Ovary (tissue), 7 donors: ENCODE measurements at regions not wholly inside any gene's neighbourhood (a gene's known extent, or its start where the extent isn't known, plus 50 kb on each side); places are given as distances from the start of the nearest gene placed in this dataset.

ENCODE experiments used
- DNase-seq, 5 donors: peaks; one replicate each; pipeline ENCODE4 v3.0.0-alpha.2; 2019 to 2020
- H3K27ac ChIP-seq, 2 donors: fragments of 200-600 bp; one replicate each; pipeline versions ENCODE4 v1.5.1 to v1.8.0; 2019 to 2022
- H3K27me3 ChIP-seq: fragments of 200-600 bp; one replicate; pipeline ENCODE4 v1.8.0; 2022
- H3K36me3 ChIP-seq: fragments of 200-600 bp; sonication (generic); one replicate; pipeline ENCODE4 v1.5.1; 2019
- H3K4me1 ChIP-seq: one replicate; pipeline ENCODE4 v1.8.1; 2013; ENCODE audit warnings: mild to moderate bottlenecking, moderate library complexity; ENCODE audit not compliant: insufficient read depth
- H3K4me3 ChIP-seq: fragments of 200-600 bp; sonication (generic); one replicate; pipeline ENCODE4 v1.5.1; 2017
- H3K9me3 ChIP-seq, 2 donors: fragments of 200-600 bp in 1 of 2; sonication (generic) in 1 of 2; one replicate each; pipeline versions ENCODE4 v1.5.1 to v1.8.1; 2013 to 2019; ENCODE audit warnings: mild to moderate bottlenecking in 1 of 2, moderate library complexity in 1 of 2
- CTCF ChIP-seq, 3 donors: fragments of 450-650 bp in 2 of 3; fragments of 200-600 bp in 1 of 3; IDR thresholded peaks; one replicate each; pipeline versions ENCODE4 v1.5.1 to v1.8.0; 2016 to 2022; ENCODE audit warnings: antibody characterized with exemption in 3 of 3, mild to moderate bottlenecking in 1 of 3
- EP300 ChIP-seq: sonication (generic); formaldehyde crosslinking; IDR thresholded peaks from one replicate; pipeline ENCODE4 v1.6.1; 2017; ENCODE audit warnings: antibody characterized with exemption
- POLR2A ChIP-seq: fragments of 450-650 bp; IDR thresholded peaks from one replicate; pipeline ENCODE4 v1.6.1; 2017; ENCODE audit warnings: antibody characterized with exemption, mild to moderate bottlenecking, moderate library complexity
- WGBS, 3 donors: extraction: QIAGEN DNeasy Blood & Tissue Kit in 1 of 3; methylation state at CpG; one replicate each; pipeline versions ENCODE4 v1.1.5 to v1.1.7; 2013 to 2017; 5-methylcytosine and 5-hydroxymethylcytosine counted together
- intact Hi-C, 4 donors: fragments of 100-400 bp; cut with DNase I; formaldehyde crosslinking; loops; one replicate each; pipeline versions ENCODE4 v1.11.0 to v1.15.1; 2022 to 2023
- donor health status: DM: no; HTN: no; CAD: no; lungs with moderate emphysema.
- donor health status: DM: no; HTN: no; CAD: no.
- donor health status: Bipolar disorder and iron deficiency.
- donor health status: DM: no; HTN: no; CAD: no.
- donor health status: DM: yes; HTN: yes; CAD: no.

GRCh38 chr7:96638669-96639068 lies 71.0 kb downstream of the SEM1 start:
- no peaks in the 10 kb centered on the region for H3K36me3 ChIP-seq
- H3K27me3 ChIP-seq: no peaks in the 10 kb centered on the region
- WGBS, 3 donors: 40 to 44% (median 41%) methylated on average over 1 of the region's 1 CpG

DNA sequence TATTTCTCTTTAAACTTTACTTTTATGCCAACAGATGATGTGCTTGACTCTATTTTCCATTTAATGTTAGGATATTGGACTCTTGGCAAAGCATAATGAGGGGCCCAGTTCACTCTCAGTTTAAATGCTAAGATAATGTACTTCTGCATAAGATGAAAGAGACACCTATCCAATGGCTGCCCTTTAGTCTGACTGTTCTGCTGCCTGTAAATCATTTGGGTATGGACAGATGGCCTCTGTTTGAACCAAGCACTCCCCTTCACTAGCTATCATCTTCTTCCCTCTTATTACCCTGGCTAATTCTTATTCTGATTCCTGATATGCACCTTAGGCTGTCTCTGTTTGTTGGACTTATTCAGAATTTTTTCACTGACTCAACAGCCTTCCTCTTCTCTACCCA lies 72.1 kb downstream of the SEM1 start:
- no peak overlapping the region for H3K27ac ChIP-seq
- intact Hi-C loops: no loop called here
- H3K36me3 ChIP-seq: no peaks in the 10 kb centered on the region
- H3K9me3 ChIP-seq: no peaks in the 10 kb centered on the region
- H3K4me1 ChIP-seq: no peaks in the 10 kb centered on the region
- no peak for DNase-seq
- no peak overlapping the region for H3K4me3 ChIP-seq
- H3K27me3 ChIP-seq: no peaks in the 10 kb centered on the region
- TF ChIP-seq CTCF (IDR thresholded peaks at IDR 0.05): no peak
- no peak for TF ChIP-seq POLR2A
- no peak for TF ChIP-seq EP300

More at GRCh38 chr7:96638669-96639068, 71.0 kb downstream of the SEM1 start:
- no peaks in the 10 kb centered on the region for H3K9me3 ChIP-seq
- DNase-seq: no peak
- no peak for TF ChIP-seq POLR2A
- no peak for TF ChIP-seq CTCF (IDR thresholded peaks at IDR 0.05)
- TF ChIP-seq EP300: no peak
- no peaks in the 10 kb centered on the region for H3K4me1 ChIP-seq
- no peak overlapping the region for H3K27ac ChIP-seq
- intact Hi-C loops: no loop called here
- H3K4me3 ChIP-seq: no peak overlapping the region

DNA sequence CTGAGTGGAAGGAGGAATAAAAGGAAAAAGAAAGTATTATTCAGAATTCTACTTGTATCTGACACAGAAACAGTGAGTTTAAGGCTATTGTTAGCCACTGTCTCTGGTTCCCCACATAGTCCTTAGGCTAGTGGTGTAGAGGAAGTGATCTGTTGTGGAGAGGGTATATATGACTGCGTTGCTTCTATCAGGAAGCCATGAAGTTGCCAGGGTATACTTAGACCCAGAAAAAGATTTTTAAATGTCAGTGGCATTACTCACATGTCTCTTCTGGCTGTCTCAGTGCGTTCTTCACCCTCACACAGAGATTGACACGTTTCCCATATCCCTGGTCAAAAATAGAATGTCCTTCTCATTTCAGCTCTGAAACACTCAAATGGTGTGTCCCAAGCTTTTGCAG lies 72.7 kb downstream of the SEM1 start:
- 81 to 88% (median 85%) methylated on average over 3 of the region's 3 CpGs for WGBS, 3 donors
- Histone ChIP-seq H3K9me3 (no peaks in the 10 kb centered on the region), H3K4me1 (no peaks in the 10 kb centered on the region), H3K36me3 (no peaks in the 10 kb centered on the region), H3K27me3 (no peaks in the 10 kb centered on the region), H3K27ac (no peak overlapping the region), H3K4me3 (no peak overlapping the region)
- intact Hi-C loops: no loop called here
- DNase-seq: no peak
- TF ChIP-seq POLR2A: no peak
- TF ChIP-seq CTCF (IDR thresholded peaks at IDR 0.05): no peak
- TF ChIP-seq EP300: no peak

DNA sequence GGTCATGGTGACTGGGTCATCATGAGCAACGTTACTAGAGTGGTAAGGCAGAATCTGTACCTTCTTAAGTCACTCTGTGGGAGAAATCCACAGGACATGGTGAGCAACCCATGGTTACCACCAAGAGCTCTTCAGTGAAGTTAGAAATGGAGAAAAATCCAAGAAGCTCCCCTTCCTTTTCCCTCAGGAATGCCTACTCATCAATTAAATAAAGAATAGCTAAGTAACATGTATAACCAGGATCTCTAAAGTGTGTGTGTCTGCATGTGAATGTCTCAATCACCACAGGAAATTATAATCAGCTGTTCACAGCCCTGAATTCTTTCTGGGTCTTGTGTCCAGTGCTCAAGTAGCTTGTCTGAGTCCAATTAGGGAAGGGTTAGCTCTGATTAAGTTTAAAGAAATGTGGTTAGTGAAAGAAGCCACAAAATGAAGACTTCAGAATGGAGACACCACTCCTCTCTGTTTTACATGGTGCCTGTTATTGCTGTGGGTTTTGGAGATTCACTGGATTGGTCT lies 73.2 kb downstream of the SEM1 start:
- intact Hi-C loops: no loop called here
- no peak for TF ChIP-seq POLR2A
- no peak for TF ChIP-seq CTCF (IDR thresholded peaks at IDR 0.05)
- no peak for TF ChIP-seq EP300
- WGBS, 3 donors: 70 to 85% (median 75%) methylated on average over 1 of the region's 1 CpG
- no peak for DNase-seq
- H3K4me3 ChIP-seq: no peak overlapping the region
- no peak overlapping the region for H3K27ac ChIP-seq
- H3K4me1 ChIP-seq: no peaks in the 10 kb centered on the region
- no peaks in the 10 kb centered on the region for H3K27me3 ChIP-seq
- H3K9me3 ChIP-seq: no peaks in the 10 kb centered on the region
- H3K36me3 ChIP-seq: no peaks in the 10 kb centered on the region
